Endothelial cell of hepatic sinusoid (primary cell): ENCODE measurements at regions not wholly inside any gene's neighbourhood (a gene's known extent, or its start where the extent isn't known, plus 50 kb on each side); places are given as distances from the start of the nearest gene placed in this dataset.
"Not testable (repeated sequence)": the region's sequence is repeated elsewhere in the genome, so short reads cannot be mapped to it uniquely, and the experiment has no call there.

ENCODE experiments used
- in situ Hi-C: cut with HindIII; loops from 2 replicates; pipeline ENCODE4 v1.10.0; 2017; ENCODE audit warnings: low sequenced_read_pairs

DNA sequence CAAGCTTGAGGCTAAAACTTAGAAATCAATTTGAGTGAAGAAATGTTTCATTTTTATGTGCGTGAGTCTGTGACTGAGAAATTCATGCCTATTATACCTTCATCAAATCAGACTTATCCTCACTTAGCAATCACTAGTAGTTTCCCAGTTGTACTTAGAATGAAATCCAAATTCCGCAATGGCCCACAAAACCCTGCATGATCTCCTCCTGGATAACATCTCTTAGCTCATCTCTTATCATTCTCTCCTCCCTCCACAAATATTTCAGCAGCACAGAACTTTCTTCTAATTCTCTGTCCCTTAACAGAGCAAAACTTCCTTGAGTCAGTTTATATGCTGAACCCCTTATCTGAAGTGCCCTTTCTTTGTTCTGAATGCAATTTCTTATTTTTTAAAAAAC, 198.8 kb upstream of the TGFBR2 start:
- in situ Hi-C loops, result loop anchor here (5.0 kb wide), 1 partner anchor 105 kb away; no protein-coding TSS in a partner anchor

DNA sequence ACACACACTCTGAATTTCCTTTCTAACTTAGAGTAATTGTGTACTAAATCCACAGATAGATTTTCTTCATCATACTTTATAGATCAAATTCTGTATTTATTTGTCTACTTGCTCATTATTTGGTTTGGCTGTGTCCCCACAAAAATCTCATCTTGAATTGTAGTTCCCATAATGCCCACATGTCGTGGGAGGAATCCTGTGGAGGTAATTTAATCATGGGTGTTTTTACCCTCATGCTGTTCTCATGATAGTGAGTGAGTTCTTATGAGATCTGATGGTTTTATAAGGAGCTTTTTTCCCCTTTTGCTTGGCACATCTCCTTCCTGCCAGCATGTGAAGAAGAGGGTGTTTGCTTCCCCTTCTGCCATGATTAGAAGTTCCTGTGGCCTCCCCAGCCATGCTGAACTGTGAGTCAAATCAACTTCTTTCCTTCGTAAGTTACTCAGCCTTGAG, 198.3 kb upstream of the TGFBR2 start:
- in situ Hi-C loops, result loop anchor here (5.0 kb wide), 1 partner anchor 104 kb away; no protein-coding TSS in a partner anchor

DNA sequence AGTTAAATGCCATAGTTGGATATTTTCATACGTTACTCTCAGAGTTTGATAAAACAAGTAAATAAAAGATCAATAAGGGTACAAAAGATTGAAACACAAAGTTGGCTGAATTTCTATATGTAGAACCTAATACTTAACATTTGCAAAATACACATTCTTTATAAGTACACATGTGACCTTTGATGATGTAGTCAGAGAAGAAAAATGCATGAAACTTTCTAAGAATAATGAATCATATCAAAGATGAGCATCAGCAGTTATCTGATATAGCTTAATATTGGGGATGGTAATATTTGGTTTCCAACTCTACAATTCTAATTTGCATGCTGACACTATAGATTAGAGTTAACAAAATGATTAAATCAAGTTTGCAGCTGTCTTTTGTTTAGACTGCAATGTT, 188.0 kb upstream of the TGFBR2 start:
- in situ Hi-C loops, result no loop called here

DNA sequence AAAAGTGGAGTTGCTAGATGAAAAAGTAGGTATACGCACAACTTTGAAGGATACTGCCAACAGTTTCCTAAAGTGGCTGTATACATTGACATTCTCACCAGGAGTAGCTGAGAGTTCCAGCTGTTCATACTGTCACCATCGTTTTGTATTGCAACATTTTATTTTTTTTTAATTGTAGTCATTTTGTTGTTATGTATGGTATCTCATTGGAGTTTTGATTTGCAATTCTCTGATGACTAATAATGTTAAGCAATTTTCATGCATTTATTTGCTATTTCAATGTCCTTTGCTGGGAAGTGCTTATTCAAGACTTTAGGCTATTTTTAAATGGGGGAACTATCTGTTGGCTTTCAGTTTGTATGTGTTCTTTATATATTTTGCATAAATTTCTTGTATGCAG, 185.1 kb upstream of the TGFBR2 start:
- in situ Hi-C loops, result no loop called here

DNA sequence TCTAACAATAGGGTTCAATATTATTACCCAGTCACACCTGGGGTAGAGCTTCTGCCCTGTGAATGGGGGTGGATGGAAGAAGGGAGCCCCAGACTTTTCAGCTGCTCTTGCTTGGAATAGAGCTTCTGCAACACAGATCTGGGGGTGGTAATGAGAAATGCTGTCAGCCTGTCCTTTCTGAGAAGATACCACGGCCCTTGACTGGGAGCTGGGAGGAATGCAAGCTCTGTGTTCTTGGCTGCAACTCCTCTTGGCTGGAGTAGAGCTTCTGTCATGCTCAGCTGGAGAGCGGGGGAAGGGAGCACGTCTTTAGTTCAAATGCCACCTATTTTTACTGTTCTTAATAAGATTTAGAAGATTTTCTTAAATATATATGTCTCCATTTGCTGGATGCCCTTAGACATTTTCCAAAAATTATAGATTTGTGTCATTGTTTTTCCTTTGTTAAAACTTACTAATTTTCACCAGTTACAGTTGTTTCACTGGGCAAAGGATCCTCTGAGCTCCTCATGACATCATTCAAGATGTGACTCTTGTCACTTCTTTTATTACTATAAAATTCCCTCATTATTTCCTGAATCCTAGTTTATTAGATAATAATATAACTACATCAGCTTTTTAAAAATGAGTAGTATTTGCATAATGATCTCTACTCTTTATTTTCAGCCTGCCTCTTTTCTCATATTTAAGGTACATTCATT, 180.0 kb upstream of the TGFBR2 start:
- in situ Hi-C loops, result no loop called here

DNA sequence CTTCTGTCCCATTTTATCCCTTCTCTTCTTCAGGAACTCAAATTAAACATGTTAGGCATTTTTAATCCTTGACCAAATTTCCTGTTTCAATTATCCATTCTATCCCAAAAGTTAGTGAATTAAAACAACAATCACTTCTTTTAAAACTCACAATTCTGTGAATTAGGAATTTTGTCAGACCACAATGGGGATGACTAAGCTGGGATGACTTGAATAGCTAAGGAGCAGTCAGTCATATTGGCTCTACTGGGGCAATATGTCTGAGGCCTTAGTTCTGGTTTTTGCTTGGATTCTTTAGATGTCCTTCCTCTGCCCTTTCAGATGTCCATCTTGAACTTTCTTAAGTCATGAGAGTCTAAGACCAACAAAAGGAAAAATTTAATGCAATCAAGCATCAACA, 178.2 kb upstream of the TGFBR2 start:
- in situ Hi-C loops, result no loop called here

DNA sequence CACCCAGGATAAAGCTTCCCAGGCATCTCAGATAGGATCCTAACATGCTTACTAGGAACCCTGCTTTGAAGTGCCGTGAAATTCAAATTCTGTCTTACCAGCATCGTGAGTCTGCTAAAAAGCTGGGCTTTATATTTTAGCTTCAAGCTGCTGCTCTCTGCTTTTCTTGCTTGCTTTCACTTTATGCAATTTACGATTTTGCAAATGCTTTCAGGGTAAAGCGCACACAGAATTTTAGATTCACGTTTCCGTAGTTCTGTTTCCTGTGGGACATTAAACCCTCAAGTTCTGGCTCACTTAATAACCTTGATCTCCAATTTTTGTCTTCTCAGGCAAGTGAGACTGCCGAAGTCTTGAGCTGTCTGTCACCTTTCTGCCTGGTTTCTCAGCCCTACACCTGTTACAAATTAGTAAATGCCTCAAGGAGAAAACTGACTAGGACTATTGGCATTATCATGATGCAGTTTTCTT, 170.5 kb upstream of the TGFBR2 start:
- in situ Hi-C loops, result no loop called here

DNA sequence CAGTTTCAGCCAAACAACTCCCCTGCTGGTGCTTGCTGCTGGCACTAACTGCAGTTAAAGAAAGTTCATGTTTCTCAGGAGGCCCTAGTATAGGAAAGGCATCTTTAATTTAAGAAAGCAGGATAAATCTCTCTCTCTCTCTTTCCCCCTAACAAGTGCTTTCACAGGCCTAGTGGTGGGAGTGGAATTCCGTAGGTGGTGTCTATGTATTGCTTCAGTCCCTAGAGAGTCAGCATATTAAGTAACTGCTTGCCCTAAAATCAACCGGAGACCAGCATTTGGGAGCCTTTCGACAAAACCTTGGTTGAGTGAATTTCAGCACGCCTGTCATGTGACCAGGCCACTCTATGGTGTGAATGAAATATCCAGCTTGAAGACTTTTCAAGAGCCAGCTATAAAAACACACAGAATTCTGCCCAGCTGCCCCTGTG, 169.2 kb upstream of the TGFBR2 start:
- in situ Hi-C loops, result no loop called here

DNA sequence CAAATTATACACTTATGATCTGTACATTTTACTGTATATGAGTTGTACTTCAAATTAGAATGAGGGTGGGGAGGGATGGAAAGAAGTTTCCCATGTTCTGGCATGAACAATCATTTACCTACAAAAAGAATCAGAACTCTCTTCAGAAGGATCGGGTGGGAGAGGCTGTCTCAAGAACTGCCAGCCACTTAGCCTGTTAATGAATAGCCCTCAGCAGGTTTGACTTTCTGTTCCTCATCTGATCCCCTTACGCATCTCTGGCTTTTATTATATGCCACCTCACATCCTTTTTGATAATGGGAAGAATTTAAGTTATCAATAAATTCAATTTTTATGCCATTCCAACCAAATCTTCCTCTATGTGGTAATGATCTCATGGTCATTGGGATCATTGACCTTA, 168.3 kb upstream of the TGFBR2 start:
- in situ Hi-C loops, result no loop called here

DNA sequence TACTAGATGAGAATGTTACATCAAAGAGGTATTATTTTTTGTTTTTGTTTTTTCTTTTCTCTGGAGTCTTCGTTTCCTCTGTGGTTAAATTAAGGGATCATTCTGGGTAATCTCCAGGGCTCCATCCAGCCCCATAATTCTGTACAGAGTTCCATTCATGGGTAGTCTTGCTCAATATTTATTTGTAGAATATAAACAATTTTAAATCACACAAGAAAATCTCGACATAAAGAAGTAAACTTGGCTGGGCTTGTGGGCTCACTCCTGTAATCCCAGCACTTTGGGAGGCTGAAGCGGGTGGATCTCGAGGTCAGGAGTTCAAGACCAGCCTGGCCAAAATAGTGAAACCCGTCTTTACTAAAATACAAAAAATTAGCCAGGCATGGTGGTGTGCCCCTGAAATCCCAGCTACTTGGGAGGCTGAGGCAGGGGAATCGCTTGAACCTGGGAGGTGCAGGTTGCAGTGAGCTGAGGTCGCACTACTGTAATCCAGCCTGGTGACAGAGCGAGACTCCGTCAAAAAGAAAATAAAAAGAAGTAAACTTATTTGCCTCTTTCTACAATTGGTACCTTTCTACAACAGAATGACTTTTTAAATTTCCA, 166.8 kb upstream of the TGFBR2 start:
- in situ Hi-C loops, result loop anchor here (5.0 kb wide), 3 partner anchors 58 to 103 kb away; no protein-coding TSS in a partner anchor

DNA sequence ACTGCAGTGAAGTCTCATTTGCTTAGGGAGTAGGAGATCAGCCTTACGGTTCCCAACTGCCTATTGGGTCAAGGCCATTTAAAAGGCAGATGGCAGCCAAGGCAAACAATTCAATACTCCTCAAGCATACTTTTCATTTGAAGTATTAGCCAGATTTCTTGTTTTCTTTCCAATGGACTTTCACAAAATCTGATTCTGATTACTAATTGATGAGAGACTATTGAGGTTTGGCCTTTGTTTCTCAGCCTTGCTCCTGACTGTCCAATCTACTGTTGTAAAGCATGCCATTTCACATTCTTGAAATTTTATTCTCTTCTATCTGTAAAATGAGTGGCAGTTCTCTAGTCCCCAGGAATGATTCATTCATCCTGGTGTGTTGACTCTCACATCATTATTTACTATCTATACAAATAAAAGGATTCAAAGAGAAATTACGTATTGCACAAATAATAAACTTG, 166.2 kb upstream of the TGFBR2 start:
- in situ Hi-C loops, result loop anchor here (5.0 kb wide), 3 partner anchors 57 to 102 kb away; no protein-coding TSS in a partner anchor

DNA sequence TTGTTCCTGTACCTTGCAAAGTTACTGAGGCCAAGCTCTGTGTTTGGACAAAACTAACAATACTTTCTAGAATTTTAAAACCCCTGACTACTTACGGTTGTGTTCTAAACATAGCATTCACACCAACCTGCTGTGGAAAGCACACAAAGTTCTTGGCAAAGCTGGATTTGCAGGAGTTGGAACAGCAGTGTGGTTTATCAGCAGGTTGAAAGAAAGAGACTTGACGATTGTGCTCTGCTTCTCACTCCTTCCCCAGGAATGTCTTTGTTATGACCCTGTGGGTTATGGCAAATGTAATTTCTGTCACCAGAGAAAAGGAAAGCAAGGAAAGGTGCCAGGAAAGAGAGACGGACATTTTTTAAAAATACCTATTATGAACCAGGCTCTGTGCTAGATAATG, 165.5 kb upstream of the TGFBR2 start:
- in situ Hi-C loops, result loop anchor here (5.0 kb wide), 3 partner anchors 56 to 101 kb away; no protein-coding TSS in a partner anchor

DNA sequence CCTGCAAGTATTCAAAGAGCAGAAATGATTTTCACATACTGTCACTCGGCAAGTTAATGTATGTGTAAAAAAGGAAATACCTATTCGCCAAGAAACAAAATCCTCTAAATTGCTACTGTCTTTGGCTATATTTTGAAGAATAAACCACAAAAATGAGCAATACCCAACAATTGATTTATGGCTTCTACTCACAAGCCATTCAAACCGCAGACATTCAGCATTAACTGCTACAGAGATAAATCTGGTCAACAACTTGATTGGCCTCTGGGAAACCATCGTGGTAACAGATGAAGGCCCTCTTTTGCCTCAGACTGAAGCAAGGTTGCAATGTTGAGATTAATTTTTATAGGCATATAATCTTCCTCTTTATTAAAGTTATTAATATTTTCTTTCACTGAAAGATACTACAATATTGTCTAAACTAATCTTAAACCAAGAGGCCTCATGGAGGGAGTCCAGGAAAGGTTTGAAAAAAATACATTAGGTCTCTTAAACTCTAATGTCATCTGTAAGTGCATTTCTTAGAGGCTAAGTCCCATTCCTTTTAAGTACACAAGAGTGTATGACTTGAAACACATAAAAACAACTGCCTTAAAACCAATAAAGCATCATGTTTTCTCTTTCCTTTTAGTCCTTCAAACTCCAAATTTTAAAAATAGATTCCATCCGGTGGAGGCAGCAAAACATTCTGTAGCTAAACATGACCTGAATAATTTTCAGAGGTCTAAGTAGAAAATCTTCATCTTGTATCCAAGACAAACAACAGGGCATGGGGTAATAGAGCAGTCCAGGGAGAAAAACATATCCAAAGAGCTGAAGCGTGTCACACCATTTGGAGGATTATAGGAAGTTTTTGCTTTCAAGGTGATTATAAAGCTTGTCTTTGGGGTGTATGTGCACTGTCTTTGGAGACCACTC, 162.4 kb upstream of the TGFBR2 start:
- in situ Hi-C loops, result loop anchor here (5.0 kb wide), 3 partner anchors 53 to 102 kb away; no protein-coding TSS in a partner anchor

DNA sequence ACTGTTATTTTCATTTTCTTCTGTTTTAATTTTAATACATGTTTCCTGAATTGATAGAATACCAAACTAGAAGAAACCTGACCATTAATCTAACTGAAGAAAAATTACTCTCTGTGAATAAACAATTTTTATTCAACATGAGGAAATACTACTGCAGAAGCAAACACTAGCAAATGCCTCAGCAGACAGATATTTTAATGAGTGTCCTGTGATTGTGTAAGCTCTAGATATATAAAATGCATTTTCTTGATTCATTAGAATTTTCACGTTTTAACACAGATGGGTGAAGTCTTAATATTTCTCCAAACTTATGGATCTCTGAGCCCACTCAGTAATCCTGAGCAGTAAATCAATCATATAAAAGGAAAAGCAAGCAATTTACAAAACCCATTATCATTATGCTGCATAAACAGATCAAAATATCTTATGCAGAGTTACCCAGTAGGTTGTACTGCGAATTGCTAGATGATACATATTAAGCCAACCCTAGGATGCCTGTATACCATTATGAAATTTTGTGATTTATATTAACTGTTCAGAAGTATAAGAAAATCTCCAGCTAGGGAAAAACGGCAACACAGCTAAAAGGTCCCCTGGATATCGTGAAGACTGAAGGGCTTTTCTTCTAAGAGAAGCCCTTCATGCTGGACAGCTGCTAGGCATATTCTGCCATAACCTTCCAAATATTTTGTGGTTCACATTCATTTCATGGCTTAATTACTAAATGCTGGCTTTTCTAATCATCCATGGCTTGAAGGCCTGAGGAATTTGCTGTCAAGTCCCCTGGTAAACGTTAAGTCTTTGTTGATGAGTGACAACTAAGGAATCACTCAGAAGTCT, 157.7 kb upstream of the TGFBR2 start:
- in situ Hi-C loops, result no loop called here

DNA sequence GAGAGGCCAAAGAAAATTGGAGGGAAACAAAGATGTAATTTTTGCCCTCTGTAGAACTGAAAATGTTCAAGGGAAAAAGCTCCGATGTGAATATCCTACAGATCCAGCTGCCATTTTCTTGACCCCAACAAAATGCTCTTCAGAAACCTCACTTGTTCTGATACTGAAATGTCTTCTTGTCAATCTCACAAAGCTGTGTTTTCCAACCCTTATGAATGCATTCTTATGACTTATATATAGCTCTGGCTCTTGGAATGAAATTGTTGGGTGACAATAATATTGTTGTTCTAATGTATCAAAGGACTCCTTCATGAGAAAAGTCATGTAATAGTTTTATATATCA, 157.1 kb upstream of the TGFBR2 start:
- in situ Hi-C loops, result no loop called here

DNA sequence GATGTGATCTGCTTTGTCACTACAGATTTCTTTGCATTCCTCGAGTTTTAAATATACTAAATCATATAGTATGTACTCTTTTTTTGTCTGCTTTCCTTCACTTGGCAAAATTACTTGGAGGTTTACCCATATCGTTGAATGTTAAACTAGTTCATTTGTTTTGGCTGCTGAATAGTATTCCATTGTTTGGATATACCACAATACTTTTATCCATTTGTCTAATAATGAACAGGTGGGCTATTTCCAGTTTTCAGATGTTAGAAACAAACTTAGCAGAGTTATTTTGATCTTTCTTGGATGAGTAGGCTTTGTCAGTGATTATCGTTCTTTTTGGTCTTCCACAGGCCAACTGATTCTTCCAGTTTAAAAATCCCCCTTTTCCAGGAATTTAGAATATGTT, 154.0 kb upstream of the TGFBR2 start:
- in situ Hi-C loops, result no loop called here

DNA sequence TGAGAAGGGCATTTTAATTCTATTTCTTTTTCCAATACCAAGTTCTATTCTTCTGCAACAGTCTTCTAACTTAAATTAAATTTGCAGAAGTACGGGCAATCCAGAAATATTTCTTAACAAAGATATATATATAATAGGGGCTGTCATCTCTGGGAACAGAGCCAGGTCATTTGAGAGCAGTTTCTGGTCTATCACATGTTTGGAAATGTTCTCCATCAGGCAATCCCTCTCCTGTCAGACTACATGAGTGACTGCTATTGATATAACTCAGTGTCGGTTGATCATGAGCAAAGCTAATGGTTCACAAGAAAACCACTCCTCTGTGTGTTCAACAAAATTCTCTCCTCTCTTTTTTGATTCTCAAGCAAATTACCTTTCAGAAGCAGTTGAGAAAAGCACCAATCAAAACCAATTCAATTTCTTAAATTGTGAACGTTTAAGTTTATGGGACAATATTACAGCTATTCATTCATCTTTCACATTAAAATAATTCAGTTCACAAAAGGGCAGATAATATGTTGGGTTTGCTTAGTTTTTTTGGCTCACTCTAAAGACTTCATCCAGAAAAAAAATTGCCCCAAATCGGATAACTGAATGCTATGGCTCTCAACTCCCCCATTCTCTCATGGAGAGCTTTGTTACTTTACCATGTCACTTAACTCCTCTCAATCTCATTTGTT, 152.9 kb upstream of the TGFBR2 start:
- in situ Hi-C loops, result no loop called here

DNA sequence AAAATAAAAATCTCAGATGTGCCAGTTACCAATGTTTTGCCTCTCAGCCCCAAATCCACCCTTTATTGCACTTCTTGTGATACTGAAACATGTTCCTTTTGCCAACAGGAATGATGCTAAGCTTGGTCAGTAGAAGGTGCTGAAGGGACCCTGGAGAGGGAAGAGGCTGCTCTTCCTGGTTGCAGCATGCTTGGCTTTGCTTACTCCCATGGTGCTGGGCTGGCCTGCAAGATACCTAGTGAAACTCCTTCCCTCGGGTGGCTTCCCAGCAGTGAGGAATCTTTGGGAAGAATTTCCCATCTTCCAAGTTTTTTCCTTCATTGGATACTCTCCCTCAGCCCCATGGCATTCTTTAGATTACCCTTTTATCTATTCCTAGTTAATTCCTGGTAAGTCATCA, 151.8 kb upstream of the TGFBR2 start:
- in situ Hi-C loops, result no loop called here

DNA sequence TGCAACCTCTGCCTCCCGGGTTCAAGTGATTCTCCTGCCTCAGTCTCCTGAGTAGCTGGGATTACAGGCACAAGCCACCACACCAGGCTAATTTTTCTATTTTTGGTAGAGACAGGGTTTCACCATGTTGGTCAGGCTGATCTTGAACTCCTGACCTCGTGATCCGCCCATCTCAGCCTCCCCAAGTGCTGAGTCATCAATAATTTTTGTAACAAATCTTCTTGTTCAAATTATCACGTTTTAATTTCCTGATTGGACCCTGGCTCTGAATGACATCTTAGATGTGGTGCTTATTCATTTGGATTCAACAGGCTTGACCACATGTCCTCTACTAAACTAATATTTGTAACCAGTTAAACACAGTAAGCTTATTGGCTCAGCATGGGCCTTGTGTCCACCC, 151.3 kb upstream of the TGFBR2 start:
- in situ Hi-C loops, result not testable (repeated sequence)

DNA sequence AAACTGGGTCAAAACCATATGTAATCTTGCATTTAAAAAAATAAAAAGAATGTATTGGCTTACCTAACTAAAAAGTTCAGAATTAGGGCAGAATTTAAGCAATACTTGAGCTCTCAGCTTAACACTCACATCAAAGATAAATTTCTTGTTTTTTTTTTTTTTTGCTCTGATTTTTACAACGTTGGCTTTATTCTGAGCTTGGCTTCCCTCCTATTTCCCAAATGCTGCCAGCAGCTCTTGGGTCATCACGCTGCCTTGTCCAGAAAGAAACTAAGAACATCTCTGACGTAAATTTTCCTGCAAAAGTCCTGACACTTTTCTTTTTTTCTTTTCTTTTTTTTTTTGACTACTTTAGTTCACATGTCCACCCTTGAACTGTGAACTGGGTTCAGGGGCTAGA, 150.6 kb upstream of the TGFBR2 start:
- in situ Hi-C loops, result no loop called here
